ENCODE measurements at regions not wholly inside any gene's neighbourhood (a gene's known extent, or its start where the extent isn't known, plus 50 kb on each side); places are given as distances from the start of the nearest gene placed in this dataset.

GRCh38 chr5:73228052-73228451 lies 55.1 kb downstream of the TMEM174 start:
- TF ChIP-seq EGR1 (IDR thresholded peaks at IDR 0.05): no peak
- TF ChIP-seq MAX (IDR thresholded peaks at IDR 0.05): no peak
- TF ChIP-seq TEAD4 (IDR thresholded peaks at IDR 0.05): no peak
- no peak for TF ChIP-seq RAD21 (IDR thresholded peaks at IDR 0.05; ENCODE audit: low read depth)
- no peak for TF ChIP-seq ZBTB7A (IDR thresholded peaks at IDR 0.05; ENCODE audit: low read depth)
- TF ChIP-seq FOXM1 (IDR thresholded peaks at IDR 0.05; ENCODE audit: borderline replicate concordance, low read depth): no peak
- TF ChIP-seq YY1 (IDR thresholded peaks at IDR 0.05; ENCODE audit: low read depth): no peak
- TF ChIP-seq EP300 (IDR thresholded peaks at IDR 0.05; ENCODE audit: borderline replicate concordance): no peak
- no peak for TF ChIP-seq CEBPB (IDR thresholded peaks at IDR 0.05)
- TF ChIP-seq USF1 (IDR thresholded peaks at IDR 0.05): no peak
- TF ChIP-seq CREB1 (IDR thresholded peaks at IDR 0.05; ENCODE audit: low read depth): no peak
- no peak for TF ChIP-seq REST (IDR thresholded peaks at IDR 0.05; ENCODE audit: low read depth)
- TF ChIP-seq NFIC (IDR thresholded peaks at IDR 0.05): no peak
- no peak for TF ChIP-seq TCF12 (IDR thresholded peaks at IDR 0.05; ENCODE audit: low read depth)

All from Ishikawa (cell line).